T-helper 1 cell treated with Interleukin-12 subunit alpha and Interleukin-12 subunit beta and Interleukin-4 antibody, amounts not matched to agents 30 μg/mL and 1 μg/mL, for 36 hours (primary cell): ENCODE measurements at regions not wholly inside any gene's neighbourhood (a gene's known extent, or its start where the extent isn't known, plus 50 kb on each side); places are given as distances from the start of the nearest gene placed in this dataset.
"Not testable (repeated sequence)": the region's sequence is repeated elsewhere in the genome, so short reads cannot be mapped to it uniquely, and the experiment has no call there.

ENCODE experiments used
- H3K27ac Mint-ChIP-seq: one replicate; pipeline ENCODE4 v1.8.0; 2021; ENCODE audit warnings: mild to moderate bottlenecking, mixed read lengths
- H3K27me3 Mint-ChIP-seq: one replicate; pipeline ENCODE4 v1.8.0; 2021; ENCODE audit warnings: low read depth, mixed read lengths
- H3K36me3 Mint-ChIP-seq: one replicate; pipeline ENCODE4 v1.8.0; 2021; ENCODE audit warnings: low read depth, mixed read lengths
- H3K4me1 Mint-ChIP-seq: one replicate; pipeline ENCODE4 v1.8.0; 2021; ENCODE audit warnings: low read depth, mixed read lengths
- H3K4me3 Mint-ChIP-seq: one replicate; pipeline ENCODE4 v1.8.0; 2021; ENCODE audit warnings: mild to moderate bottlenecking, moderate library complexity, mixed read lengths
- H3K9me3 Mint-ChIP-seq: one replicate; pipeline ENCODE4 v1.8.0; 2021; ENCODE audit warnings: mixed read lengths

DNA sequence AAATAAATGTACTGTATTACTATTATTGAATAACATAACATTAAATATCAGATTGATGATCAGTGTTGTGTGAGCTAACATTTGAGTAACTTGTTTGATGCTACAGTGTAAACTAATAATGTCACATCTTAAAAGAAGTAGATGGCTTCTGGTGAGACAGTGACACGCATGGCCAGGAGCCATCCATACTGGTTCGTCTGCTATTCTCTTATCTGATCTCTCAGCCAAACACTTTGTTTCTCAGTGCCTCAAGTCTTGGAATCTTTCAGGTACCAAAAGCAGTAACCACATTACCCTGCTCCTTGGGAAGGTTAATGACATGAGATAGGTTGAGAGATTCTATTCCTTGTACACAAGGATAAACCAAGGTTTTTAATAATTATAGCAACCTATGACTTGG, 198.1 kb upstream of the IGFBP7 start:
- no peak overlapping the region for H3K27ac Mint-ChIP-seq
- no peak overlapping the region for H3K4me3 Mint-ChIP-seq

DNA sequence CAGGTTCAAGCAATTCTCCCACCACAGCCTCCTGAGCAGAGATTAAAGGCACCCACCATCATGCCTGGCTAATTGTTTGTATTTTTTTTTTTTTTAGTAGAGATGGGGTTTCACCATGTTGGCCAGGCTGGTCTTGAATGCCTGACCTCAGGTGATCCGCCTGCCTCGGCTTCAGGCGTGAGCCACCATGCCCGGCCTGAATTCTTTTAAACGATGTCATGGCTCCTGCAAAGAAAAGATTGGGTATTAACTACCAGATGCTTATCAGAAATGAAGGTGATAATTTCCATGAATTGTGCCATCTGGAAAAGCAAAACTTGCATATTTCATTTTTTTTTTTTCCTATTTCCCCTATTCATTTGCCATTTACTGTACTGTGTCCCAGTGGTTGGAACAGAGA, 195.7 kb upstream of the IGFBP7 start:
- no peak overlapping the region for H3K4me3 Mint-ChIP-seq
- no peaks in the 10 kb centered on the region for H3K36me3 Mint-ChIP-seq
- no peaks in the 10 kb centered on the region for H3K4me1 Mint-ChIP-seq
- no peak overlapping the region for H3K27ac Mint-ChIP-seq
- H3K9me3 Mint-ChIP-seq, result no peaks in the 10 kb centered on the region
- H3K27me3 Mint-ChIP-seq, result no peaks in the 10 kb centered on the region

More for the DNA sequence above, 198.1 kb upstream of the IGFBP7 start:
- Mint-ChIP-seq H3K27me3 (no peaks in the 10 kb centered on the region), H3K9me3 (no peaks in the 10 kb centered on the region), H3K4me1 (no peaks in the 10 kb centered on the region), H3K36me3 (no peaks in the 10 kb centered on the region)

DNA sequence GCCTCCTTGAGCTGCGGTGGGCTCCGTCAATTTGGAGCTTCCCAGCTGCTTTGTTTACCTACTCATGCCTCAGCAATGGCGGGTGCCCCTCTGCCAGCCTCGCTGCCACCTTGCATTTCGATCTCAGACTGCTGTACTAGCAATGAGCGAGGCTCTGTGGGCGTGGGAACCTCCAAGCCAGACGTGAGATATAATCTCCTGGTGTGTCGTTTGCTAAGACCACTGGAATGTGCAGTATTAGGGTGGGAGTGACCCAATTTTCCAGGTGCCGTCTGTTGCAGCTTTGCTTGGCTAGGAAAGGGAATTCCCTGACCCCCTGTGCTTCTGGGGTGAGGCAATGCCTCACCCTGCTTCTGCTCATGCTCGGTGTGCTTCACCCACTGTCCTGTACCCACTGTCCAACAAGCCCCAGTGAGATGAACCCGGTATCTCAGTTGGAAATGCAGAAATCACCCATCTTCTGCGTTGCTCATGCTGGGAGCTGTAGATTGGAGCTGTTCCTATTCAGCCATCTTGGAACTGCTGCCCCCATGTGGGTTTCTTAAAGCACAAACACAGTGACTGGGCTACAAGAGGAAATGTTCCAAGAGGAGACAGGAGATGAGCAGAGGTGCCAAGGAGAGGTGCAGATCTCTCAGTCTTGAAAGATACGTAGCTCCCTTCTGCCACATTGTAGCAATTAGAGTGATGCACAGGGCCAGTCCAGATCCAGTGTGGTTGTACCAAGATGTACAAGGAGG, 193.0 kb upstream of the IGFBP7 start:
- Mint-ChIP-seq H3K9me3 (no peaks in the 10 kb centered on the region), H3K27me3 (no peaks in the 10 kb centered on the region), H3K36me3 (no peaks in the 10 kb centered on the region), H3K27ac (no peak overlapping the region), H3K4me1 (no peaks in the 10 kb centered on the region), H3K4me3 (no peak overlapping the region)

DNA sequence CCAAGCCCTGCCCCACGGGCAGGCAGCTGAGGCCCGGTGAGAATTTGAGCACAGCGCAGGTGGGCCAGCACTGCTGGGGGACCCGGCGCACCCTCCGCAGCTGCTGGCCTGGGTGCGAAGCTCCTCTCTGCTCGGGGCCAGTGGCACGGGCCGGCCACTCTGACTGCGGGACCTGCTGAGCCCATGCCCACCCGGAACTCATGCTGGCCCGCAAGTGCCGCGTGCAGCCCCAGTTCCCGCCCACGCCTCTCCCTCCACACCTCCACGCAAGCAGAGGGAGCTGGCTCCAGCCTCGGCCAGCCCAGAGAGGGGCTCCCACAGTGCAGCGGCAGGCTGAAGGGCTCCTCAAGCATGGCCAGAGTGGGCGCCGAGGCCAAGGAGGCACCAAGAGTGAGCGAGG, 190.1 kb upstream of the IGFBP7 start:
- H3K4me3 Mint-ChIP-seq, result not testable (repeated sequence)

DNA sequence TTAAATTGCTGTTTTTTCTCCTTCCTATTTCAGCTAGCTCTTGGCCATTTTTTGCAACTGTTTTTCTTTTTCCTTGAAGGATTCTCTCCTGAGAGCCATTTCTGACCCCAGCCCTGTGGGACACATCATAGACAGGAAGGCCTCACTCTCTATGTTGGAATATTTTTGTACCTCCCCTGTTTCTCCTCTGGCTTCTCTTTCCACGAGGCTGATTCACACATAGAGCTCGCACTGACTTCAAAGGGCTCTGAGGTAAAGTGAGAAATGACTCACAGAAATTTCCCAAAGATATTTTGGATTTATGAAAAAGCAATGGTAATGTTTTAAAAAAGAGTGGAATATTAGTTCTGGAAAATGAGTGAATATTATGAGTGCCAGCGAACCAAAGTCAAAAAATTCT, 181.7 kb upstream of the IGFBP7 start:
- Mint-ChIP-seq H3K4me1 (no peaks in the 10 kb centered on the region), H3K36me3 (no peaks in the 10 kb centered on the region), H3K9me3 (no peaks in the 10 kb centered on the region), H3K27ac (no peak overlapping the region), H3K27me3 (no peaks in the 10 kb centered on the region), H3K4me3 (no peak overlapping the region)

More for the DNA sequence above, 190.1 kb upstream of the IGFBP7 start:
- not testable (repeated sequence) for H3K9me3 Mint-ChIP-seq, H3K36me3 Mint-ChIP-seq, H3K4me1 Mint-ChIP-seq, H3K27ac Mint-ChIP-seq, H3K27me3 Mint-ChIP-seq

DNA sequence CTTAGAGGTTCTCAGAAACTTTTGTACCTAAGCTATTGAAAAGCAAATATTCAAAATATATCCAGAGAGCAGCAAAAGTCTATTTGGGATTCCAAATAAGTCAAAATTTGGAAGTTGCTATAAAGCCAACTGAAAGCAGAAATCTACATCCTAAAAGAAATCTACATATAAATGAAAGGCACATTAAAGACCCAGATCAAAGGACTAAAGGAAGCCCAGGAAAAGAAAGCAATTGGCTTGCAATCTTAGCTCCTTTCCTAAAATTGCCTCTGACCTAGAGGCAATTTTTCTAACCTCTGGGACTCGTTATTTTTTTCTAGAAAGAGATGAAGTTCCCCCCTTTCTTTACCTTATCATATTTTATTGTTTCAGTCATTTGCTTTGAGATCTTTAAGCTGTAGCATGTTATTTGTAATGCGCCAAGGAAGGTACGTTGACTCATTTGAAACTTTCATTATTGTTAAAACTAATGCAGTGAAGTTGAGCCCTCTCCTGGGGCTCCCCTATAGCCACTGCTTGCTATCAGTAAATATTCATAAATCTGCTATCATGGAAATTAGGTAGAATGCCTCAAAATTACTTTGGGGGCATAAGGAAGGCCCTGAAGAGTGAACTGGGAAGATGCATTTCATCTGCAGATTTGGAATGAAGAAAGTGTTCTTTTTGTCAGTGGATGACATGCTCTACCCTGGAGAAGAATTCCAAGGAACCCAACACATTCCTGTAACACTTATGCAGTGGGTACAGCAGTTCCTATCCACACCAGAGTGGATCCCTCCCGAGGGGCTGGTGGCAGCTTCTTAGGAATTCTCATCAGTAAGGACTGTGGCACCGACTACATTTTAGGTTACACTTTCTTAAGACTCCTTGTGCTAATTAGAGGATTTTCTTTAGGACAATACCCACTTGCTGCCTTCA, 177.8 kb upstream of the IGFBP7 start:
- no peaks in the 10 kb centered on the region for H3K27me3 Mint-ChIP-seq
- H3K9me3 Mint-ChIP-seq, result no peaks in the 10 kb centered on the region

DNA sequence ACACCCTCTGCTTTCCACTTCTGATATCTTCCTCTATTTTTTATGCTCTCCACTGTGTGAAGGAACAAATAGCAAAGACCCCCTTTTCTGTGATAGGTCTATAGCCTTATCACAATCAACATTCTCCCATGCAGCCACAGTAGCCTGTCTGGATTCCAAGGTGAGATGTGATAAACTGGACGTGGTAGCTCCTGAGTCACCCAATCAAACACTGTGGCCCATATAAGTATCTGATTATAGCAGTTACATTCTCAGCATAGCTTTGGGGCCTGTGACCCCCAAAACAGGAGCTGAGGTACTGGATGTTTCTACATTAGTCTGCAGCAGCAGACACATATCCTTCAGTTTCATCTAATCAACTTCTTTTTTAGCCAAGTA, 172.7 kb upstream of the IGFBP7 start:
- H3K27me3 Mint-ChIP-seq, result no peaks in the 10 kb centered on the region
- H3K4me3 Mint-ChIP-seq, result no peak overlapping the region
- H3K27ac Mint-ChIP-seq, result no peak overlapping the region
- no peaks in the 10 kb centered on the region for H3K36me3 Mint-ChIP-seq
- no peaks in the 10 kb centered on the region for H3K9me3 Mint-ChIP-seq
- H3K4me1 Mint-ChIP-seq, result no peaks in the 10 kb centered on the region

More for the DNA sequence above, 177.8 kb upstream of the IGFBP7 start:
- no peaks in the 10 kb centered on the region for H3K4me1 Mint-ChIP-seq
- H3K4me3 Mint-ChIP-seq, result no peak overlapping the region
- no peaks in the 10 kb centered on the region for H3K36me3 Mint-ChIP-seq
- no peak overlapping the region for H3K27ac Mint-ChIP-seq

DNA sequence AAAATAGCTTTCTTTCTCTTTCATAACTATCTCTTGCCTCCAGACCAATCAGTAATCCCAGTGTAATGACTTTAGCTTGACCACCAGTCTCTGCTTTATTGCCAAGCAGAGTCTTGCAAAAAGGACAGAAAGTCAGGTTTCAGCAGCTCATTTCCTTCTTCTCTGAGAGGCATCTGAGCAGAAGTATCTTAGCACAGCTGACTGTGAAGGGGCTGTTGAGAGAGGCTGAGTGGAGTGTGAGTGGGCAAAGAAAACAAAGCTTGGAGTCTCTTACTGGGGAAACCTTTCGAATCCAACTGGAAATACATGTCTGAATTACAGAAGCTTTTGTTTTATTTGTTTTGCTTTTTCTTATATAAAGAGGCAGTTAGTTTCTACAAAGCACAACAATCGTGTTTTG, 170.3 kb upstream of the IGFBP7 start:
- Mint-ChIP-seq H3K4me3 (no peak overlapping the region), H3K9me3 (no peaks in the 10 kb centered on the region), H3K4me1 (no peaks in the 10 kb centered on the region), H3K27me3 (no peaks in the 10 kb centered on the region), H3K27ac (no peak overlapping the region), H3K36me3 (no peaks in the 10 kb centered on the region)

DNA sequence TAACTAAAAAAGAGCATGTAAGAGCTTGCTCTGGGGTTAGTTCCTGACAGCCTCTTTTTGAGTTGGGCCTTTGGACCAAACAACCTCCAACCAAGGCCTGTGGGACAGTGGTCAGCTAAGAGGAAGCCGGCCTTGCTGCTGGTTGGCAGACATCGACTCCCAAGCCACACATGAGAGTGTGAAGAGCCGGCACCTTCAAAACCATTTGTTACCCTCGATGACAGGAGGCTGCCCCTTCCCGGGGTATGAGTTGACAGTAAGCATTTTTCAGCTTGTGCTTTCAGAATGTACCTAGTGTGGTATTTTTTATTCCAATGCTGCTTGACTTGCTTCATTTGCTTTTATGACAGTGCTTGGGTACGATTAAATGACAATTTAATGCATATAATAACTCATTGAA, 168.6 kb upstream of the IGFBP7 start:
- H3K27me3 Mint-ChIP-seq, result no peaks in the 10 kb centered on the region
- no peak overlapping the region for H3K27ac Mint-ChIP-seq
- H3K4me1 Mint-ChIP-seq, result no peaks in the 10 kb centered on the region
- no peaks in the 10 kb centered on the region for H3K9me3 Mint-ChIP-seq
- no peaks in the 10 kb centered on the region for H3K36me3 Mint-ChIP-seq
- no peak overlapping the region for H3K4me3 Mint-ChIP-seq

DNA sequence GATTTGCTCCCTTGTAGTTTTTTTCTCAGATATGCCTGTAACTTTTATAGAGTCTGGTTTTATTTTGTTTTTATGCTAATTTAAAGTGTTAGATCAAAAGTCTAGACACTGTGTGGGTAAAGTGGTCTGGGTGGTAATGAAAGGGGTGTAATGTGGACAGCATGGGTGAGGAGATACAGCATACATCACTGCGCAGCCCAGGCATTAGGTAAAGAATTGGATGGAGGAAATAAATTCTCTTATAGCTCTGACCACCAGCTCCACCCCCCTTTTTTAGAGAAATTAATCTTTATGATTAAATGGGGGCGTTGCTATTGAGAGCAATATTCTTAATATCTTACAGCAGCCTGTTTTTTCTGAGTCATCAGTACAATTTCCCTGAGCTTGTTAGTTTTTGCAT, 163.9 kb upstream of the IGFBP7 start:
- Mint-ChIP-seq H3K9me3 (no peaks in the 10 kb centered on the region), H3K4me3 (no peak overlapping the region), H3K27me3 (no peaks in the 10 kb centered on the region), H3K4me1 (no peaks in the 10 kb centered on the region), H3K27ac (no peak overlapping the region), H3K36me3 (no peaks in the 10 kb centered on the region)

DNA sequence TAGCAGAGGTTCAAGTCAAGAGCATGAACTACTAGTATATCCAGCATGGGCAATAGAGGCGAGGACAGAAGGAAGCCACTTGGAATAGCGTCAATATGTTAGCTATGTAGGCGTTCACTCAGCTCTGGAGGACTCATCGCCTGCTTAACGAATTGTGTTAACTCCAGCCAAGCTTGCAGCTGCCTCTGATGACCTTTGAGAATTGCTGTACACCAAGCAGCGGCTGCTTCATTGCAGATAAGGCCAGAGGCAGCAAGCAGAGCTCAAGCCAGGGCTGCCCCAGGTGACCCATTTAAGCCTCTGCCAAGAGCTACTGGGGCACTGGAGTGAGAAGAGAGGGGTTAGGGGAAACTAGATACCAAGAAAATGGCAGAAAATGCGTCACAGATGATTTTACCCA, 160.2 kb upstream of the IGFBP7 start:
- Mint-ChIP-seq H3K4me1 (no peaks in the 10 kb centered on the region), H3K36me3 (no peaks in the 10 kb centered on the region), H3K4me3 (no peak overlapping the region), H3K9me3 (no peaks in the 10 kb centered on the region), H3K27me3 (no peaks in the 10 kb centered on the region), H3K27ac (no peak overlapping the region)

DNA sequence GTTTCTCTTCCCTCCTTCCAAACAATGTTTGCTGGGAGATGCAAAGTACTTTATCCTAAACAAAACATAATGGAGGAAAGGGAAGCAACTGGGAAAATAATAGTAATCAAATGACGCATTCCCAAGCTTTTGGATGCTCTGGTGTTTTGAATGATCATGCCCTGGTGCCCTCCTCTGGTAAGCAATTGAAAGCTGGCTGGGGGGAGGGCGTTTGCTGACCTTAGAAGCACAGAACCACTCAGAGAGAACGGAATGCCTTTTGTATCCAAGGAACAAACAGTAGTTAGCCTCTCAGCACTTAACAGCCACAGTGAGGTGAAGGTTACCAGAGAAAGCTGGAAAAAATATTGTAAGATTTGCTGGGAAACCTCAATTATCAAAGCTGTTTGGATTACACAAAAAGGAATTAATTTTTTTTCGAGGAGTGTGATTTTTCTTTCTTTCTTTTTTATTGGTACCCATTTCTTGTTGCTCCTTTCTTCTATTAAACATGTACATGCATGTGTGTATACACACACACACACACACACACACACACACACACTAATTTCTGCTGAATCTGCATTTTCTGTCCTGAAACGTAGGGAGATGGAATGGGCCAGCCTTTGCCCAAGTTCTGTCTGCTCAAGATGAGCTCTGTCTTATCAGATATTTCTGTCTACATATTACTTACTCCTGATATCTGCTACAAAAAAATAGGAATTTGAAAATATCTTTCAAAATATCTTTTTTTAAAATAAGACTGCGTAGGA, 155.8 kb upstream of the IGFBP7 start:
- Mint-ChIP-seq H3K27me3 (no peaks in the 10 kb centered on the region), H3K27ac (no peak overlapping the region), H3K9me3 (peaks cover 7% of the 10 kb centered on the region), H3K4me1 (no peaks in the 10 kb centered on the region), H3K4me3 (no peak overlapping the region), H3K36me3 (no peaks in the 10 kb centered on the region)

DNA sequence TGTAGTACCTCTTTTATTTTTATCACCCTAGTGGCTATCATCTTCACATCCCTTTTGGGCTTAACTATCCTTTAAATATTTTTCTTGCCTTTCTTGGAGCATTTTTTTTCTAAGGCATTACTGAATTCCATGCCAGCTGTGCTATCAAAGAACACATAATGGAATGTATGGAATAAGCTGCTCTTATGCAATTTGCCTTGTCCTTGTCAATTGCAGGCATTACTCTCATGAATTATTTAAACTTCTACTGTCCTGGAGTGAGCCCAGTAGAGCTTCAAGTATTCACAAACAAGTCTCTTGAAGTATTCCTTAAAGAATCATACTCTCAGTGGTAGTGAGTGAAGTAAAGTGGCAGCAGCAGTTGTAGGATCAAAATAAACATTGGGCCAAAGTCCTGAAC, 144.6 kb upstream of the IGFBP7 start:
- no peaks in the 10 kb centered on the region for H3K36me3 Mint-ChIP-seq
- H3K27me3 Mint-ChIP-seq, result no peaks in the 10 kb centered on the region
- no peaks in the 10 kb centered on the region for H3K4me1 Mint-ChIP-seq

DNA sequence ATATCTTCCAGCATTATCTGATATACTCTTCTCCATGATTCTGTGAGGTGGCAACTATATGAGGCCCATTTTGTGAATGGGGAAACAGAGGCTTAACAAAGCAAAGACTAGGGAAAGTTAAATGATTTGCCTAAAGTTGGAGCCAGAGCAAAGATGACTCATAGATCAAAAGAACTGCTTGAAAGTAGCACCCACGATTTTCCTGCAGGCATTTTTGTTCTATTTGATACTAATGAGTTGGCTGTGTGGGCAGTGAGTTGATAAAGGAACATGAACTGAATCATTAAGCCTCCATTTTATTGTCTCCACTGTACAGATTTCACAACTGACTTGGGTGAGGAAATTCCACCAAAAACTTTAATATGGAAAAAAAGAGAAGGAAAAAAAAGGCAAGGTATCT, 138.9 kb upstream of the IGFBP7 start:
- Mint-ChIP-seq H3K4me3 (no peak overlapping the region), H3K9me3 (no peaks in the 10 kb centered on the region), H3K36me3 (no peaks in the 10 kb centered on the region), H3K27ac (no peak overlapping the region), H3K27me3 (no peaks in the 10 kb centered on the region), H3K4me1 (no peaks in the 10 kb centered on the region)

More for the DNA sequence above, 144.6 kb upstream of the IGFBP7 start:
- Mint-ChIP-seq H3K9me3 (no peaks in the 10 kb centered on the region), H3K27ac (no peak overlapping the region), H3K4me3 (no peak overlapping the region)
